Ramos (cell line): ENCODE measurements at regions not wholly inside any gene's neighbourhood (a gene's known extent, or its start where the extent isn't known, plus 50 kb on each side); places are given as distances from the start of the nearest gene placed in this dataset.

Experiments used
- in situ Hi-C: fragments of 300-500 bp; cut with MboI; formaldehyde crosslinking; loops from one replicate; pipeline ENCODE4 v1.14.3; 2022; ENCODE audit warnings: low sequenced_read_pairs; ENCODE audit not compliant: unreplicated experiment

GRCh38 chr16:72299684-72300243 is 127.8 kb upstream of the PMFBP1 start:
- in situ Hi-C loops, result no loop called here

GRCh38 chr16:72298961-72299360 is 127.0 kb upstream of the PMFBP1 start:
- in situ Hi-C loops, result no loop called here

DNA sequence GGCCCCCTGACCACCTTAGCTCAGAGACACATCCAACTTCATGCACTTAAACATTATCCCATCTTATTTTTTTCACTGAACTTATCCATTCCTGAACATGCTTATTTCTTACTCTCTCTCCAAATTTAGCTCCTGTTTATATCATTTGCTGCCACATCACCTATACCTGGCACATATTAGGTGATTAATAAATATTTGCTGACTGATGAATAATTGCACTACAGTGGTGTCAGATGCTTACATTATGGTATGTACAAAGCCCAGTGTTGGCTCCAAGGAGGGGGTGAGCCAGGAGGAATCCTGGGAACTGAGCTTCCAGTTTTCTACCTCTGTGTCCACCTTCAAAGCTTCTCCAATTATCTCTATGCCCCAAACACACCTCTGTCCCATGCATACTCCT is 124.0 kb upstream of the PMFBP1 start:
- in situ Hi-C loops, result no loop called here

DNA sequence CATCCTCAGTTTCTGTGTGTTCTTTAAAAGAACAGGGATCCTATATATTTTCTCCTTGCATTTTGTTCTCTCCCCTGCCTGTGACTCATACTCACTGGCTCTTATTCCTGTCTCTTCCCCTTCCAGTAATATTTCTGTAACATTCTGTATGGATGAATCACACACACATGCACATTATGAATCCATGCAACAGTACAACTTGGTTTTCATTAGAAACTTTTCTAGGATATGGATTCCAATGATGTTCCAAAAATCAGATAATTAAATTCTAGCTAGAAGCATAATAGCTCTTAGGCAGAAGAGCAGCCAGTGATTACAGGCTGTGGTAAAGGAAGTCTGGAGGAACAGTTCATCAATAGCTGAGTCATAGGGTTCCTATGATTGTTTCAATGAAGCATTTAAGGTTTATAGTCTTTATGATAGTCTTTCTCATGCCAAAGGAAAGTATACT is 119.6 kb upstream of the PMFBP1 start:
- in situ Hi-C loops, result no loop called here

DNA sequence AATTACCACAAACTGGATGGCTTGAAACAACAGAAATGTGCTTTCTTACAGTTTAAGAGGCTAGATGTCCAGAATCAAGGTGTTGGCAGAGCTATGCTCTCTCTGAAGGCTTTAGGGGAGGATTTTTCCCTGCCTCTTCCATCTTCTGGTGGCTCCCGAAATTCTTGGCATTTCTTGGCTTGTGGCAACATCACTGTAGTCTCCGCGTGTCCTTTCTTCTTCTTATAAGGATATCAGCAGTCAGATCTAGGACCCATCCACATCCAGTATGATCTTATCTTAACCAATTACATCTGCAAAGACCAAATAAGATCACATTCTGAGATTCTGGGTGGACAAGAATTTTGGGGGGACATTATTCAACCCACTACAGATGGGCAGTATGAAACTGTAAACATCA is 119.2 kb upstream of the PMFBP1 start:
- in situ Hi-C loops, result no loop called here

DNA sequence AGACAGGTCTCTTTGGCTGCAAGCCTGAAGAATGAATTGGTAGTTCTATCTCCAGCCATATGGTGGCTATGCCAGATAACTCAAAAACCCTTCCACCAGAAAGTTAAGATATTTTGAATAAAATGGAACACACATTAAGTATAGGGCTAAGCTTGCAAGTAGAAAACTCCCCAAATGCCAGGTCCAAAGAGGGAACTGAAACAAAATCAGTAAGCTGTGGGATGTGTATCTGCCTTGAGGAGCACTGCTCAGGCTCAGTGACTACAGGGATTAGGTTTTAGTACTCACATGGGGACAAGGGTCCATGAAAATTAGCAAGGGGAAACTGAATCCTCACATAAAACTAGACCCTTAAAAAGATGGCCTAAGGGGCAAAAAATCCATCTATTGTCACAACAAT is 115.7 kb upstream of the PMFBP1 start:
- in situ Hi-C loops, result no loop called here

DNA sequence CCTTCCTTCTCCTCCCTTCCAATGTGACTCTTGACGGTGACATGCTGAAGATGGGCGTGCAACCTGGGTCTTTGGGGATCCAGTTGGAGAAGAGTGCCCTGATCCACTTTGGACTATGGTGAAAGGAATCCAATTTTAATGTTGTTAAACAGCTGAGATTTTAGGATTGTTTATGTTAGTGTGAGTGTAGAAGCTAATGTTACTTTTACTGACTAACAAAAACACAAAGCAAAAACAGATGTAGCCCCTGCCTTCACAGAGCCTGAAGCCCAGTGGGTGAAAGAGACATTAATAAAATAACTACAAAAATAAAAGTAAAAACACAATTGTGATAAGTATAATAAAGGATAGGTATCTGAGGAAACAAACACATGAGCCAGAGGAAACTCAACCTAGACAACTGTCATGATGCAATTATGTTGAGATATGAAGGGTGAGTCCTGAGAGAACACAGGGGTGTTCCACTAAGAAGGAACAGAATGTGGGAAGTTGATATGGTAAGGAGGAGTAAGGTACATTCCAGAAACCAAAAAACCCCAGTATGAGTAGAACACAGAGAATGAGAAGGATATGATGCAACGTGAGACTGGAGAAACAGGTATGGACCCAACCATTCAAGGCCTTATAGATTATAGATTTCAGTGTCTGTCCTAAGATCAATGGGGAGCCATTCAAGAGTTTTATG is 115.1 kb upstream of the PMFBP1 start:
- in situ Hi-C loops, result no loop called here

GRCh38 chr16:72285728-72286127 is 113.8 kb upstream of the PMFBP1 start:
- in situ Hi-C loops, result no loop called here

DNA sequence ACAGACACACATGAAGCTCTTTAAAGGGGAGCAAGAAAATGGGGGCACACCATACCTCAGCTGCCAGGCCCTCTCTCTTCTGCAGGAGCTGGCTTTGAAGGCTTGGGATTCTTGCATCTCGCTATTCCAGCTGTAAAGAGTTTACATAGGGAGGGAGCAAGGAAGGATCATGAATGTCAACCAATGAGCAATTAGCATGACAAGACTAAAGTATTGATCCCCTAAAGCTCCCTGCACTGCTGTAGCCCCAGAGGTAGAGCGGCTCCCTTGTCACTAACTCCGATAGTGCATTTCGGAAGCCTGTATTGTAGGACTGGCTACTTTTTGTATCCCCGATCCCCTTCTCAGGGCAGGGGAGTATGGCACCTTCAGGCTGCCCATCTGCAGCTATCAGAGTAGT is 113.4 kb upstream of the PMFBP1 start:
- in situ Hi-C loops, result no loop called here

GRCh38 chr16:72284042-72284789 is 112.3 kb upstream of the PMFBP1 start:
- in situ Hi-C loops, result no loop called here

GRCh38 chr16:72282362-72282761 is 110.4 kb upstream of the PMFBP1 start:
- in situ Hi-C loops, result no loop called here

DNA sequence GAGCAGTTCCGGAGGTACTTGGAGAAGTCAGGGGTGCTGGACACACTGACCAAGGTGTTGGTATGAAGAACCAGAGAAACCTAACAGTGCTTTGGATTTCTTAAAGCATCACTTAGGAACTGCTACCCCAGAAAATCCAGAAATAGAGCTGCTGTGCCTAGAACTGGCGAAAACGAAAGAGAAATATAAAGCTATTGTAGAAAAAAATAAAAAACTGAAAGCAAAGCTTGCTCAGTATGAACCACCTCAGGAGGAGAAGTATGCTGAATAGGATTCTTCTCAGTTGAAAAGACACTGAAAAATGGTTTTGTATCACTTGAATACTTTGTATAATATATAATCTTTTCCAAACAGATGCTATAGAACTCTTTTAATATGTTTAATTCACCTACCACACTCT is 106.3 kb upstream of the PMFBP1 start:
- in situ Hi-C loops, result no loop called here

DNA sequence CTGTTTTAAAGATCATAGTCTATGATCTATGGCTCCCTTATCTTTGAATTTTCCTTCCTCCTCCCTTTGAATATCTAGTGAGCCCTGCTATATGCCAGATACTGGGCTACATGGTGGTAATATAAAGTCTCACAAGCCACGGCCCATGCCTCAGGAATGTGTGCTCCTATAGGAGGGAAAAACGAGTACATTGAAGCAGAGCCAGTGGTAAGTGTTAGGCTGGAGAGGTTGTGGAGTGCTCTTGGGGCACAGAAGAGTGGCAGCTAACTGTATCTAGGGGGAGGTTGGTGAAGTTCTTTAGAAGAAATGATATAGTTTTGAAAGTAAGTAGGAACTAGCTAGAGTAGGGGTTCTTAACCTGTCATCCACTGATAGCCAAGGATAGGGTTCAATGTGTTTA is 105.8 kb upstream of the PMFBP1 start:
- in situ Hi-C loops, result no loop called here

DNA sequence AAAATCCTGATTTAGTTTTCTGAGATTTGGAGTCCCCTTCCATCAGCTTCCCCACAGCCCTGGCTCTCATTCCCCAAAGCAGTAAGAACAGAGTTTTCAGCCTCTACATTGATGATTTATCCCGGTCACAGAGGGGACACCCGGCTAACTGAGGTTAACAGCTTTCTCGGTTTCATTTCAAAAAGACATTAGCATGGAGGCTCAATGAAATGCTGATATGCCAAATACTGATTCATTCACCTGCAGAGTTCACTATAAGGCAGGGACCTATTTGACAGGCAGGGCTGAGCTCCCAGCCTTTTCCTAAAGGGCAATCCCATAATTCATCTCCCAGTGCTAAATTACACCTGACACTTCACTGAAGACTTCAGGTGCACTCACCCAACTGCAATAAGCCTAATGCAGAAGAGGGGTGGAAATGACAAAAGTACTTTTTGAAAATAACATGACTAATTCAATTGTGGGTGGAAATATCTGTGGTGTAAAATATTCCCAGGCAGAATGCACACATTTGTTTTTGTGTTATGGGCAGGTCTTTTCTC is 99.8 kb upstream of the PMFBP1 start:
- in situ Hi-C loops, result no loop called here

DNA sequence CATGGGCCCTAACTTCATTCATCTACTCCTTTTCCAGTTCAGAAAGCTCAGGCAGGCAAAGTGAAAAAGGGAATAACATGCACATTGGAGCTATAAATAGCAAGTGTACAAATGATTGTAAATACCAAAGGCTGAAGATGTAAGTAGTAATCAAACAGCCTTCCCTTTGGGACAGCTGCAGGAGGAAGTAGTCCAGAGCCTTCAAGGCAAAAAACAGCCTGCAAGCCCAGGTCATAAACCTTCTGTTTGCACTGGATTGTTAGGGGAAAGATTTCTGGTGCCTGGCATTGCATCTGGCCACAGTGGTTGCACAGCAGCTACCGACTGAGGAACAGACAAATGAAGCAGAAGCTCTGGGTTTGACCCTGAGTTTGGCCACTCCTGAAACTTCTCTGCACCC is 98.6 kb upstream of the PMFBP1 start:
- in situ Hi-C loops, result no loop called here

DNA sequence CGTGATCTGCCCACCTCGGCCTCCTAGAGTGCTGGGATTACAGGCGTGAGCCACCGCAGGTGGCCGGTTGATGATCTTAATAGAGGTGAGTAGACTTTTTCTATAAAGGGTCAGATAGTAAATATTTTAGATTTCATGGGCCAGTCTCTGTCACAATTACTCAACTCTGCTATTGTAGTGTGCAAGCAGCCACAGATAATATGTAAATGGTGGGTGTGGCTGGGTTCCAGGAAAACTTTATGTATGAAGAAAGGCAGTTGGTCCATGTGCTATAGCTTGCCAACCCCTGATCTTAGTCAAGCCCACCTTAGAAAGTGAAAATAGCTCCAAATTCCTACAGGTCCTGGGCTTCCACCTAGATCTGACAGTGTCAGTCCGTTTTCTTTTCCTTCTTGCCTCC is 94.9 kb upstream of the PMFBP1 start:
- in situ Hi-C loops, result no loop called here

GRCh38 chr16:72264771-72265170 is 92.8 kb upstream of the PMFBP1 start:
- in situ Hi-C loops, result no loop called here

GRCh38 chr16:72262711-72263110 is 90.8 kb upstream of the PMFBP1 start:
- in situ Hi-C loops, result no loop called here

DNA sequence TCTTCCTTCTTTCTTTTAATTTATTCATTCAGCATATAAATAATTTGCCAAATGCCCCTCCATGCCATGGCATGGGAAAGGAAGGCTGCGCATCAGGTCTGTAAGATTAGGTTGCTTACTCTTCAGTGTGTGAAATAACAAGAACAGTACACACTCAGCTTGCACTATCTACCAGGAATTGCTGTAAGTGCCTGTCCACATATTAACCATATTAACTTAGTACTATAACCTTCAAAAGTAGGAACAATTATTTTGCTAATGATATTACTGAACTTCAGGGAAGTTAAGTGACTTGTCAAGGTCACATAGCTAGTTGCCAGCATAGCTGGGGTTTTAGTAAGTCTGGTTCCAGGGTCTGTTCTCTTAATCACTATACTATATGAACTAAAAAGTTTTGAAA is 89.2 kb upstream of the PMFBP1 start:
- in situ Hi-C loops, result no loop called here

GRCh38 chr16:72256398-72257066 is 84.6 kb upstream of the PMFBP1 start:
- in situ Hi-C loops, result no loop called here

- in situ Hi-C loops, result no loop called here
Observed at GRCh38 chr16:72255786-72256185, 83.8 kb upstream of the PMFBP1 start.
